AG04450 (cell line): ENCODE measurements at regions not wholly inside any gene's neighbourhood (a gene's known extent, or its start where the extent isn't known, plus 50 kb on each side); places are given as distances from the start of the nearest gene placed in this dataset.

Experiments
- CTCF ChIA-PET: fragments of 300-600, 350-600 bp; formaldehyde crosslinking; extraction: SDS; loops from one replicate; lab custom pipeline; 2022; ENCODE audit warnings: antibody characterized with exemption, inconsistent platforms; lab: Charles Lee
- POLR2A ChIA-PET: fragments of 350-600 bp; formaldehyde crosslinking; extraction: SDS; loops from one replicate; lab custom pipeline; 2021; ENCODE audit warnings: antibody characterized with exemption, inconsistent platforms; lab: Yijun Ruan, JAX
- DNase-seq: peaks from one replicate; pipeline ENCODE4 v3.0.0-alpha.2; 2011; ENCODE audit warnings: low read depth, low spot score
- H3K27ac ChIP-seq: one replicate; pipeline ENCODE4 v1.5.1; 2012; ENCODE audit warnings: low read depth, low read length, control low read depth
- H3K27me3 ChIP-seq: one replicate; pipeline ENCODE4 v1.6.0; 2012; ENCODE audit warnings: low read length; ENCODE audit not compliant: control insufficient read depth, insufficient read depth
- H3K4me3 ChIP-seq: 2 replicates; pipeline ENCODE4 v1.5.1; 2011; ENCODE audit warnings: mild to moderate bottlenecking, low read depth, low read length, control low read depth
- H3K9me3 ChIP-seq: 2 replicates; pipeline ENCODE4 v1.5.1; 2012; ENCODE audit warnings: low read length; ENCODE audit not compliant: control insufficient read depth, insufficient read depth
- TF ChIP-seq, protein P1 (sequence below): IDR thresholded peaks from 2 replicates; pipeline ENCODE4 v1.5.1; 2011; ENCODE audit warnings: low read depth, low read length, control low read depth, inconsistent platforms

DNA sequence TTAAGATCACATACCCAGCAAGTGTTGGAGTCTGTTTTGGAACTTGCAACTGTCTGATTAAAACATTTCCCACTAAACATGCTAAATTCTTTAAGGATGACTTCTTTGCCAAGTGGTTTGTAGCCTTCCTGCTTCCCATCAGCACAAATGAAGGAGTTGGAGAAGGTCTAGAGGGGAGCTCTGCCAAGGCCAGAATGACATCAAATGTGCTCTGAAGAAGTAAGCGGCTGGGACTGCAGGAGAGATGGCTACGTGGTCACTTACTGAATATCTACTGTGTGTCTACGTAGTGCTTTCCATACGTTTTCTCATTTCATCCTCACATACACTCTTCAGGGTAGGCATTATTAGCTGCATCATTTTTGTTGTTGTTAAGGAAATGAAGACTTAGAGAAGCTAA lies 135.7 kb upstream of the NLRP1 start:
- Histone ChIP-seq H3K9me3 (no peaks in the 10 kb centered on the region), H3K27me3 (peaks cover 4% of the 10 kb centered on the region), H3K4me3 (no peak overlapping the region), H3K27ac (no peak overlapping the region)
- TF ChIP-seq, protein P1, sequence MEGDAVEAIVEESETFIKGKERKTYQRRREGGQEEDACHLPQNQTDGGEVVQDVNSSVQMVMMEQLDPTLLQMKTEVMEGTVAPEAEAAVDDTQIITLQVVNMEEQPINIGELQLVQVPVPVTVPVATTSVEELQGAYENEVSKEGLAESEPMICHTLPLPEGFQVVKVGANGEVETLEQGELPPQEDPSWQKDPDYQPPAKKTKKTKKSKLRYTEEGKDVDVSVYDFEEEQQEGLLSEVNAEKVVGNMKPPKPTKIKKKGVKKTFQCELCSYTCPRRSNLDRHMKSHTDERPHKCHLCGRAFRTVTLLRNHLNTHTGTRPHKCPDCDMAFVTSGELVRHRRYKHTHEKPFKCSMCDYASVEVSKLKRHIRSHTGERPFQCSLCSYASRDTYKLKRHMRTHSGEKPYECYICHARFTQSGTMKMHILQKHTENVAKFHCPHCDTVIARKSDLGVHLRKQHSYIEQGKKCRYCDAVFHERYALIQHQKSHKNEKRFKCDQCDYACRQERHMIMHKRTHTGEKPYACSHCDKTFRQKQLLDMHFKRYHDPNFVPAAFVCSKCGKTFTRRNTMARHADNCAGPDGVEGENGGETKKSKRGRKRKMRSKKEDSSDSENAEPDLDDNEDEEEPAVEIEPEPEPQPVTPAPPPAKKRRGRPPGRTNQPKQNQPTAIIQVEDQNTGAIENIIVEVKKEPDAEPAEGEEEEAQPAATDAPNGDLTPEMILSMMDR = no peak
- no peak for DNase-seq
- CTCF ChIA-PET = interaction anchor here (1.6 kb wide), 1 partner anchor 14 kb away, joined by 5 read pairs; no protein-coding TSS in a partner anchor
- POLR2A ChIA-PET = interaction anchor here (0.6 kb wide), 1 partner anchor 62 kb away, joined by 7 read pairs; no protein-coding TSS in a partner anchor

DNA sequence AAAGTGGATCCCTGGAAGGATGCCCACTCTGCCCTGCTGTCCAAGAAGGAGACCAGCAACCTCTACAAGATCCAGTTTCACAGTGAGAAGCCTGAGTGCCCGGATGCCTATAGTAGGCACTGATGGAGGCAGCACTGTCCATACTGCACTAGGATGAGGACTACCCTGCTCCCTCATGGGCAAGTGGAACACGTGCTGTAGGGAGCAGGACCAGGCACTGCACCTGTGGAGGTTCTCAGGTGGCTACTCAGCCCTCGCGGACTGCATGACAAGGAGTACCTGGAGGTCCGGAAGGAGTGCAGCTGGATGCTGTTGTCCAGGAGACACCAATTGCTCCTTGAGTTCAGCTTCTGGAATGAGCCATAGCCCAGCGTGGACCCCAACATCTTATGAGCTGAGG lies 146.1 kb upstream of the NLRP1 start:
- H3K27me3 ChIP-seq = no peaks in the 10 kb centered on the region
- ChIA-PET CTCF (no interaction called here), POLR2A (no interaction called here)
- TF ChIP-seq, protein P1 = no peak
- H3K9me3 ChIP-seq = no peaks in the 10 kb centered on the region
- H3K27ac ChIP-seq = no peak overlapping the region
- DNase-seq = no peak
- no peak overlapping the region for H3K4me3 ChIP-seq

DNA sequence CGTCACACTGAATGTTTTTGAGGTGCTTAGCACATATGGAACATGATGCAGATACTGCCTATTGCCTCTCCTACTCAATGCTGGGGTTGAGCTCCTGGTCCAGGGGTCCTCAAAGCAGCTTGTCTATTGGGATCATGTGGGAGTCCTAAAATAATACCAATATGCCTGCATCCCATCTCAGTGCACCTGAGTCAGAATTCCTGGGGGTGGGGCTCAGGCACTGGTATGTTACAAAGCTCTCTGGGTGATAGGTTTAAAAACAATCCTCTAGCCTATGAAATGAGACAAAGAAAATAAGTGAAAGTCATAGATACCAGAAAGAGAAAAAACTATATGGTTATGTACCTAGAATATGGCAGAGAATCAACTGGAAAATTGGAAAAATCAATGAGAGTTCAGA lies 156.6 kb upstream of the NLRP1 start:
- no peaks in the 10 kb centered on the region for H3K9me3 ChIP-seq
- ChIA-PET CTCF (interaction anchor here (0.5 to 0.9 kb wide), 2 partner anchors 9 to 34 kb away, joined by 3 to 10 read pairs; no protein-coding TSS in a partner anchor), POLR2A (no interaction called here)
- no peak overlapping the region for H3K4me3 ChIP-seq
- TF ChIP-seq, protein P1 = no peak
- no peaks in the 10 kb centered on the region for H3K27me3 ChIP-seq
- H3K27ac ChIP-seq = no peak overlapping the region
- no peak for DNase-seq

DNA sequence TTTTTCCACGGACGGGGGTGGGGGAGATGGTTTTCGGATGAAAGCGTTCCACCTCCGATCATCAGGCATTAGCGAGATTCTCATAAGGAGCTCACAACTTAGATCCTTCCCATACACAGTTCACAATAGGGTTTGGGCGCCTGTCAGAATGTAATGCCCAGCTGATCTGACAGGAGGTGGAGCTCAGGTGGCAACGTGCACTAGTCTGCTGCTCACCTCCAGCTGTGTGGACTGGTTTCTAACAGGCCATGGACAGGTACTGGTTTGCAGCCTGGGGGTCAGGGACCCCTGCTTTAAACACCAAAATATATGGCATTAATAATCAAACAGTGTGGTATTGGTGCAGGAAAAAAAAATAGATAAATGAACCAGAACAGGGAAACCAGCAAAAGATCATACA lies 157.5 kb upstream of the NLRP1 start:
- Histone ChIP-seq H3K27me3 (no peaks in the 10 kb centered on the region), H3K4me3 (no peak overlapping the region), H3K9me3 (no peaks in the 10 kb centered on the region), H3K27ac (no peak overlapping the region)
- CTCF ChIA-PET = interaction anchor here (0.5 kb wide), 1 partner anchor 65 kb away, joined by 3 read pairs; no protein-coding TSS in a partner anchor
- POLR2A ChIA-PET = no interaction called here
- TF ChIP-seq, protein P1 = no peak
- DNase-seq = no peak

DNA sequence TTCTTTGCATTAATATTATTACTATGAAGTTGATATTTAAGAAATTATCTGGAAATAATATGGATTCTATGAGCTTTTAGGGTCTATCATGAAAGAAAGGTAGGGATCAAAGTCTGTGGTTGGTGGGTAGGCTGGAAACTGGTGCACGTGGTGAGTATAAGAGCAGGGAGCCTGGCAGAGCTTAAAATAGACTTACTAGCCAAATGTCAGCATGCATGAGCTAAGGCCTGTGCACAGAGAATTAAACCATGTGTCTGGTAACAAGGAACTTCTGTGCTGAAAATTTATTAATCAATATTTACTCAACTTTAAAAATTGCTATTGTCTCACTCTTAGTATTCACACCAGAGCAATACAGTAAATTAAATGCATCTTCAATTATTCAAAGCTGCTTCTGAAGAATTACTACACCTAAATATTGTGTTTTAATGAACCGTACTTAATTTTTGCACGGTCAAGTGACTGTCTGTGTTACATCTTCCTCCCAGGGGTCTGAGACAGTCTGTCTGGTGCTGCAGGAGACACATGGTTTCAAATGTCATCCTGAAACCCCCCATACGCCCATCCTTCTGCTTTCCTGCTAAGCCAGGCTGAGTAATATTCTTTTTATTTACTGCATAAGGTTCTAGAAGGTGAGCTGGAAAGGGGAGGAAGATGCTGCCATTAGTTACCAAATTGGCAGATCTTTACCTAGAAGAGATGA lies 161.0 kb upstream of the NLRP1 start:
- peaks cover 3% of the 10 kb centered on the region for H3K27me3 ChIP-seq
- ChIA-PET POLR2A (no interaction called here), CTCF (no interaction called here)
- H3K9me3 ChIP-seq = no peaks in the 10 kb centered on the region
- TF ChIP-seq, protein P1 = no peak
- H3K4me3 ChIP-seq = no peak overlapping the region
- H3K27ac ChIP-seq = no peak overlapping the region
- DNase-seq = no peak
